Effector CD4-positive, alpha-beta T cell (primary cell): ENCODE measurements at regions not wholly inside any gene's neighbourhood (a gene's known extent, or its start where the extent isn't known, plus 50 kb on each side); places are given as distances from the start of the nearest gene placed in this dataset.
"Not testable (repeated sequence)": the region's sequence is repeated elsewhere in the genome, so short reads cannot be mapped to it uniquely, and the experiment has no call there.

Experiments used
- DNase-seq: peaks from one replicate; pipeline ENCODE4 v3.0.0-alpha.2; 2020

DNA sequence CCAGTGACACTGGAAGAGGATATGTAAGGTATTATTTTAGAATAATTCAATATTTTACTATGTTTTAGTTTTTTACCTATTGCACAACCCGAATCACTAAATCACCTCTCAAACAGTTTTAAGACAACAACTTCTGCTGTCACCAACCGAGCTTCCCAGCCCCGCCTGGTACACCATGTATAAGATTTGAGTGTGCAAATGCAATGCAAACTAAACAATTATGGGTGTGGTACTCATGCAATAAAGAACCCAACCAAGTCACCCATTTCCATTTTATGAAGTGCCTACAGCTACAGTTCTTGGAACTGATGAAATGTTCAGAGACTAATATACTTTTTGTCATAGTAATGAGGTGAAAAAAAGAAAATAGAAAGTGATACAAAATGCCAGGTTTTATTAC is 256.2 kb downstream of the TAFA4 start:
- DNase-seq, result no peak

- no peak for DNase-seq
Measured at GRCh38 chr3:68667346-68667745, 265.0 kb downstream of the TAFA4 start.

DNA sequence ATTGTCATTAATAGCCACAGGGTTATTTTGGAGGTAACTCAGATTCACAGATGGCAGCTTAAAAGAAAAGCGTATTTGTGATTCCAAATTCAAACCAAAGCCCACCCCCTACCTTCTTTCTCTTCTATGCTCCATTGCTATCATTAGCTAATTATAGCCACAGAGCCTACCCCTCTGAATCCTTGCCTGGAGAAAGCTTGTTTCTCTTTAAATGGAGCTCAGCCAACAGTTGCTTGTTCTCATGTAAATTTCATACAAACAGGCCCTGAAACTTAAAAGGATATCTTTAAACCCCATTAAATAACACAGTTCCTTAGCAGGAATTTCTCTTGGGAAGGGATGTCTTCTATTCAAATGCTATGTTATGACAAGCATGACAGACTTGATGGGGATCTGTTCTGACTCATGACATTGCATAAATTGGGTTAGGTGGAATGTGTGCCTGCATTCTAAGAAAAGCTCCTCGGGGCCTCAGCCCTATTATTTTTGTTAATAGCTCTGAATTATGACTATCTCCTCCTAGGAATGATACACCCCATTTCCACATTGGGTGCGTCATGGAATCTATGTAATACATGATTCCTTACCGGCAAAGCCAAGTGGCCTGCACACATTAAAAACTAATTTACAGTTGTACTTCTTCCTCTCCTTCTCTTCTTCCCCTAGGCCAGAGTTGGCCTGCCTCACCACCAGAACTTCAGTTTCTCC is 265.8 kb downstream of the TAFA4 start:
- no peak for DNase-seq

DNA sequence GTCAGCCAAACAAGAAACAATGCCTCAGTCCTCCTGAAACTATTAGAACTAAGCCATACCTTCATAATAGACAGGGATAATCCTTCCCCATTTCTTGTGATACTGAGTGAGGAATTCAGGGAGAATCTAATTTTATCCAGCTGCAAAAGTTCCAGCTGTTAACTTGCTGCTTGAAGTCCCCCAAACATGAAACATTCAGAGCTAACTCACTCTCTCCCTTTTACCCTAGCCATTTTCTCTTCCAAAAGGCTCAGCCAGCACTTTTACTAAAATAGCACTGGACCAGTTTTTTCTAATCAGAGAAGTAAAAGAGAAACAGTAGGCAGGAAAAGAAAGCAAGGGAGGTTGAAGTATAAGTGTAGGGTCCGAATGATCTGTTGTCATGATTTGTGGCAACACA is 268.1 kb downstream of the TAFA4 start:
- no peak for DNase-seq

- no peak for DNase-seq
Measured at GRCh38 chr3:68662176-68662575, 270.2 kb downstream of the TAFA4 start.

- DNase-seq, result not testable (repeated sequence)
Measured at GRCh38 chr3:68650657-68651056, 281.7 kb downstream of the TAFA4 start.

DNA sequence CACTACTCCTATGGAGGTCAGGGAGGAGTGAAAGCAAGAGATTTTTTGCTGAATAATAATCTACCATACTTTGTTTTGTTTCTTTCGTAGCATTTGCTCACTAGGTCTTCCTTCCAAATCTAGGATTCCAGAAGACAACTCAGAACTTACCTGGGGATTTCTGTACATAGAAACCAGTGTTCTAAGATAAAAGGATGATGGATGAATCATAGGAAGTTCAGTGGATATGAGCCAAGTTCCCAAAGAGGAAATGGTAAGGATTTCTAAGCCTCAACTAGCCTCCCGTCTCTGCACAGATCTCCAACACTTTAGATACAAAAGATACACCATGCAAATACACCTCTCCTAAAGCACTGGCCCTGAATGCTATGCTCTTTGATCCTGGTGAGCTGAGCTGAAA is 283.9 kb downstream of the TAFA4 start:
- DNase-seq, result no peak

DNA sequence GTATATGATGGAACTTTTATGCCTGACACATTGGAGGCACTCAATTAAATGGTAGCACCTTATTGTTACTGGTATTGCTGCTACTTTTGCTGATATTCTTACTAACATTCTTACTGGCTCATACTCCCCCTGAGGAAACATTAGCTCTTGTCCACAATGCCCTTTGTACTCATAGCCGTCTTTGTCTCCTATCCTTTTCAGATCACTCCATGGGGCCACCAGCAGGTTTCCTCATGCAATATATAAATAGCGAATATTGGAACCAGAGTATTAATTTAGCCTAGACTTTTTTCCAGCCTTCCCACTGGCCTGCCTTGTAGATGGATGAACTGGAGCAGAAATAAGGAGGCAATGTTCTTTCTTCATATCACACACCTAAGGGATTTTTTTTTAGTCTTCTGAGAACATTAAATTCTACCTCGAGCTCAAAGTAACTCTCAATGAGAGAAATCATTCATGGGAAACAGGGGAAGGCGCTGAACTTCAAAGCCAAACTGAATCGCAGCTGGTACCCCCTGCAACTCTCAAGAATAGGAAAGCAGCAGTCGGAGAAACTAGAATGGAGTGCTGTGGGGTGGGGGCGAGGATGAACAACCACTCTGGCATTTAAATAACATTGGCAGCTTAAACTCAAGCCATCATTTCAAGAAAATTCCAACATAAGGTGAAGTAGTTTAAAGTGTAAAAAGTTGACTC is 300.3 kb downstream of the TAFA4 start:
- no peak for DNase-seq

DNA sequence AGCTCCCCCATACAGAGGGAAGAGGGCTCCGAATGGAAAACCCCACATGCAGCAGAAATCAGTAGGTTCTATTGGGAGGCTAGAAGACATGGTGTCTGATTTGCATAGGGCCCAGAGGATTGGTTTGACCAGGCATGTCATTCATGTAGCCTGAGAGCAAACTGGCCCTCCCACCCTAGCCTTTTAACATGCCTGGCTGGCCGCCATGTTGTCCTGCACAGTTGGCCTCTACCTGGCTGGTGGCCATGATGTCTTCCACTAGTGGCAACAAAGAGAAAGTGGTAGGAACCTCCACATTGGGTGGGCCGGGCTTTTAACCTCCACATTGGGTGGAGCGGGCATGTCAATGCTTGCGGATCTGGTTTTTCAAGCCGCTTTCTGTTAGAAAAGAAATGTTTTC is 312.1 kb downstream of the TAFA4 start:
- DNase-seq, result no peak

DNA sequence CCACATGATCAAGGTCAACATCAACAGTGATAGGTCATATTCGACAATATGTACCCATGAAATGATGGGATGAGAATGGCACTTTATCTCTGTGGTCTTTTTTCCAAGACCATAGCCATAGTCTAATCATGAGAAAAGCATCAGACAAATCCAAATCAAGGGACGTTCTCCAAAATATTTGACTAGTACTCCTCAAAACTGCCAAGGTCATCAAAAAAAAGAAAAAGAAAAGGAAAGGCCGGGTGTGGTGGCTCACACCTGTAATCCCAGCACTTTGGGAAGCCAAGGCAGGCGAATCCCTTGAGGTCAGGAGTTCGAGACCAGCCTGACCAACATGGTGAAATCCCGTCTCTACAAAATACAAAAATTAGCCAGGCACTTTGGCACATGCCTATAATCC is 318.3 kb downstream of the TAFA4 start:
- DNase-seq, result no peak

GRCh38 chr3:68571321-68571720 is 361.0 kb downstream of the TAFA4 start:
- DNase-seq, result no peak

- DNase-seq, result no peak
Measured at GRCh38 chr3:68560728-68561127, 371.6 kb downstream of the TAFA4 start.

- no peak for DNase-seq
Measured at GRCh38 chr3:68535782-68536181, 396.6 kb downstream of the TAFA4 start.

- no peak for DNase-seq
Measured at GRCh38 chr3:68523330-68523729, 409.0 kb downstream of the TAFA4 start.

GRCh38 chr3:68515237-68515636 is 417.1 kb downstream of the TAFA4 start:
- DNase-seq, result no peak

DNA sequence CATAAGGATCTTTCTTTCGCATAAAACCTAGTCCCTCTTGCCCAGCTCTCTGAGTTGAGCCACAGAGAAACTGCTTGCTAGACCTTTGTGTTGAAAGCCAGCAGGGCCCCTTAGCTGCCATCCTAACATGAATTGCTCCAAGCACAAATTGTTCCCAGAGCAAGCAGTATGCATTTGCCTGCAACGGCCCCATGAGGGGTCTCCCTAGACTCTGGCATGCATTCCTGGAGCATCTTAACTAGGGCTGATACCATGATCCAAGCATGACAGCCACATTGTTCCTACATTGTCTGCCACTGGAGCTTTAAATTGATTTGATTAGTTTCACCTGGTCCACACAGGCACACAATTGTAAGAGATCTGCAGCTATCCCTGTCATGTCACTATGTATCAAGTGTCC is 428.1 kb downstream of the TAFA4 start:
- DNase-seq, result no peak

DNA sequence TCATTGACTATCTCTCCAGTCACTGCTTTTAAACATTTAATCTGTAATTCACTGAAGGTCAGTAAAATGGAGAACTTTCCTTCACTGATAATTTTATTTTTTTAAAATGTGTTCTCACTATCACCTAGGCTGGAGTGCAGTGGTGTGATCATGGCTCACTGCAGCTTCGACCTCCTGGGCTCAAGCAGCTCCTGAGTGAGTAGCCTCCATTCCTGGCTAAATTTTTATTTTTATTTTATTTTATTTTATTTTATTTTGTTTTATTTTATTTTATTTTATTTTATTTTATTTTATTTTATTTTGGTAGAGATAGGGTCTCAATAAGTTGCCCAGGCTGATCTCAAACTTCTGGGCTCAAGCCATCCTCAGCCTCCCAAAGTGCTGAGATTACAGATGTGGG is 446.5 kb downstream of the TAFA4 start:
- DNase-seq, result not testable (repeated sequence)

GRCh38 chr3:68485051-68485450 is 447.3 kb downstream of the TAFA4 start:
- no peak for DNase-seq

- DNase-seq, result no peak
Measured at GRCh38 chr3:68483601-68484000, 448.7 kb downstream of the TAFA4 start.

DNA sequence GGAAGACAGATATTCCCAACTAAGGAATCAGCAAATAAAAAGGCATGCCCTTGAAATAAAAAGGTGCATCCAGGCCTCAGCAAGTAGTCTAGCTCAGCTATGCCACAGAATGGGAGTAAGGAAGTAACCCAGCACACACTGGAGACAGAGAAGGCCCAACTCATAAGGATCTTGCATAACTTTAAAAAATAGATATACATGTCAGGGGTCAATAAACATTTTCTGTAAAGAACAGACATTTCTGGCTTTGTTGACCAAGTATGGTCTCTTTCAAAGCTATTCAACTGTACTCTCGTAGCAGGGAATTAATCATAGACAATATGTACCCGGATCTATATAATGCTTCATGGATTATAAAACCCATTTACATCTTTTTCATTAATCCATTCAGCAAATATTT is 449.3 kb downstream of the TAFA4 start:
- no peak for DNase-seq

DNA sequence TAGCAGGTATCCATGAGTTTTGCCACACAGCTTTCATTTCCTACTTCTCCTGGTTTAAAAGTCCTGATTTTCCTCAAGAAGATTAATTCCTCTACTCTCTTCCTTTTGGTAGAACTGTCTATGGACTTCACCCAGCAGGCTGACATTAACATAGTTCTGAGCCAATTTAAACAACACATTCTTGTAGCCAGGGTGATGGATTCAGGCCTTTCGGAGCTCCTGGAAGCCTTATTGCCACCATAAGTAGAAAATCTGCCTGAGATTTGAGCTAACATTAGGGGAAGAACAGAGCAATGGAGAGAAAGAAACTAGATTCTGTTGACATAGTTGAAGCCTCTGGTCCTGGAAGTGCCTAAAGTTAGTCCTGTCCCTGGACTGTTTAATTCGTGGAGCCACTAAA is 449.8 kb downstream of the TAFA4 start:
- no peak for DNase-seq

GRCh38 chr3:68479779-68480178 is 452.6 kb downstream of the TAFA4 start:
- no peak for DNase-seq

- no peak for DNase-seq
Measured at GRCh38 chr3:68468695-68469375, 463.5 kb downstream of the TAFA4 start.

- no peak for DNase-seq
Measured at GRCh38 chr3:68467465-68467864, 464.9 kb downstream of the TAFA4 start.
